ENCODE measurements at regions not wholly inside any gene's neighbourhood (a gene's known extent, or its start where the extent isn't known, plus 50 kb on each side); places are given as distances from the start of the nearest gene placed in this dataset.

DNA sequence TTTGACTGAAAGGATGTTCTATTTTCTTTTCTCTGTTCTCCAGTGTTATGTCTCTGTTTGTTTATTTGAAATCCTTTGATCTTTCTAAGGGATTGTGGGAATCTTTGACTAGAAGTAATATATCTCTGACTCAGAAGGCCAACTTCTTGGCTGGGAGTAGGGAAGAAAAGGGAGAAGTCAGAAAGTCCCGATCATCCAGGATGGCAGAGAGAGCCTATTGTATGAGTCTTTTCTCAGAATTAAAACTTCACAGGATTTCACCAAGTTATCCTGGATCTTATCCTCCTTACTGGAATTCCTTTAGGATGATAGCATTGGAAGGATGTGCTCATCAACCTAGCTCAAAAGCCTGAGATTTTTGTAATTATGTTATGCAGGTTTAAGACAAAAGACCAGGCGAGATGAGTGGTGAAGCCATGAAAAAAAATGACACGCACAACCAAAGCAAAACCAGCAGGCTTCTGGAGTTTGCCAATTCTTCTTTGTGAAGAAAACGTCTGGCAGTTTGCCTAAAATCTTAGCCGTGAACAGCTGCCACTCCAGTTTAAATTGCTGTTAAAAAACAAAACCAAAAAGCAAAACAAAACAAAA lies 383.6 kb upstream of the SMIM21 start:
- H3K27me3 Mint-ChIP-seq (ENCODE audit: insufficient read depth, unreplicated experiment) = no peaks in the 10 kb centered on the region
- H3K27ac Mint-ChIP-seq (ENCODE audit: low read depth, unreplicated experiment) = no peak overlapping the region
- ChIA-PET POLR2A (interaction anchor here (0.7 kb wide), 1 partner anchor 503 kb away, joined by 3 read pairs; no protein-coding TSS in a partner anchor), CTCF (no interaction called here)
- H3K4me1 Mint-ChIP-seq (ENCODE audit: insufficient read depth, unreplicated experiment) = no peaks in the 10 kb centered on the region
- TF ChIP-seq, protein P1, sequence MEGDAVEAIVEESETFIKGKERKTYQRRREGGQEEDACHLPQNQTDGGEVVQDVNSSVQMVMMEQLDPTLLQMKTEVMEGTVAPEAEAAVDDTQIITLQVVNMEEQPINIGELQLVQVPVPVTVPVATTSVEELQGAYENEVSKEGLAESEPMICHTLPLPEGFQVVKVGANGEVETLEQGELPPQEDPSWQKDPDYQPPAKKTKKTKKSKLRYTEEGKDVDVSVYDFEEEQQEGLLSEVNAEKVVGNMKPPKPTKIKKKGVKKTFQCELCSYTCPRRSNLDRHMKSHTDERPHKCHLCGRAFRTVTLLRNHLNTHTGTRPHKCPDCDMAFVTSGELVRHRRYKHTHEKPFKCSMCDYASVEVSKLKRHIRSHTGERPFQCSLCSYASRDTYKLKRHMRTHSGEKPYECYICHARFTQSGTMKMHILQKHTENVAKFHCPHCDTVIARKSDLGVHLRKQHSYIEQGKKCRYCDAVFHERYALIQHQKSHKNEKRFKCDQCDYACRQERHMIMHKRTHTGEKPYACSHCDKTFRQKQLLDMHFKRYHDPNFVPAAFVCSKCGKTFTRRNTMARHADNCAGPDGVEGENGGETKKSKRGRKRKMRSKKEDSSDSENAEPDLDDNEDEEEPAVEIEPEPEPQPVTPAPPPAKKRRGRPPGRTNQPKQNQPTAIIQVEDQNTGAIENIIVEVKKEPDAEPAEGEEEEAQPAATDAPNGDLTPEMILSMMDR (IDR thresholded peaks at IDR 0.05; ENCODE audit: unreplicated experiment) = no peak
- H3K4me3 Mint-ChIP-seq (ENCODE audit: unreplicated experiment) = no peak overlapping the region
- H3K36me3 Mint-ChIP-seq (ENCODE audit: insufficient read depth, unreplicated experiment) = no peaks in the 10 kb centered on the region
- no TSS peak for BruUV-seq (replicated peaks)
- no peak for DNase-seq (ENCODE audit: unreplicated experiment)
- H3K9me3 Mint-ChIP-seq (ENCODE audit: unreplicated experiment) = no peaks in the 10 kb centered on the region
- intact Hi-C loops (cut with micrococcal nuclease) = no loop called here

DNA sequence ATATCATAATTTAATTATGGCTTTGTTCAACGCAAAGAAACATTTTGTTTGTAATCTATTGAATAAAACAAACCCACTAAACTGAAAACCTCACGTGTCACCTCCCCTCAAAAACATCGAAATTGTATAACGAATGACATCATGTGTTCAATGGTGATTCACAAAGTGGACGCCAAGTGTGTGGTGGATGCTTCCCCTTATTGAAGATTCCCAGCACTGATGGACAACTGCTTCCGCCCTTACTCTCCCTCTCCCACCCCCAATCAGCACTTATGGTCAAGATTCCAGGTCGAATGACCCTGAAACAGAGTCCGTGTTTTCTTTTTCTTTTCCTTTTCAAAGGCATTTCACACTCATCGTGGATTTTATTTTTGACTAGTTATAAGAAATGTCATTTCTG lies 383.0 kb upstream of the SMIM21 start:
- no peak overlapping the region for H3K27ac Mint-ChIP-seq (ENCODE audit: low read depth, unreplicated experiment)
- TF ChIP-seq, protein P1 (IDR thresholded peaks at IDR 0.05; ENCODE audit: unreplicated experiment) = no peak
- no TSS peak for BruUV-seq (replicated peaks)
- DNase-seq (ENCODE audit: unreplicated experiment) = no peak
- intact Hi-C loops (cut with micrococcal nuclease) = no loop called here
- H3K4me1 Mint-ChIP-seq (ENCODE audit: insufficient read depth, unreplicated experiment) = no peaks in the 10 kb centered on the region
- ChIA-PET POLR2A (interaction anchor here (0.6 to 0.7 kb wide), 2 partner anchors 18 to 504 kb away, joined by 3 read pairs; no protein-coding TSS in a partner anchor), CTCF (no interaction called here)
- H3K27me3 Mint-ChIP-seq (ENCODE audit: insufficient read depth, unreplicated experiment) = no peaks in the 10 kb centered on the region
- no peaks in the 10 kb centered on the region for H3K36me3 Mint-ChIP-seq (ENCODE audit: insufficient read depth, unreplicated experiment)
- no peak overlapping the region for H3K4me3 Mint-ChIP-seq (ENCODE audit: unreplicated experiment)
- no peaks in the 10 kb centered on the region for H3K9me3 Mint-ChIP-seq (ENCODE audit: unreplicated experiment)

DNA sequence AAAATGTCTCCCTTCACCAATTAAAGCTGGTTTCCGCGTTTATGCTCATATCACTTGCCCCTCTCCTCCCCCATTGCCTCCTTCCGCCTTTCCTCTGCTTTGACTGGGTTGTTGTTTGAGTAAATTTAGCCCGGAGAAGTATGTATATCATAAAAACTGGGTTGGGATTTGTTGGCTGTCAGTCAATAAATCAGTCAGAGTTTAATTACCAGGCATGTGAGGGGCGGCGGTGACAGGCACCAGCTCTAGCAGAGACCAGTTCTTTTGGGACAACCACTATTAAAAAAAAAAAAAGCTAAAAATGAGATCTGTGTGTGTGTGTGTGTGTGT lies 382.4 kb upstream of the SMIM21 start:
- H3K9me3 Mint-ChIP-seq (ENCODE audit: unreplicated experiment) = no peaks in the 10 kb centered on the region
- TF ChIP-seq, protein P1 (IDR thresholded peaks at IDR 0.05; ENCODE audit: unreplicated experiment) = no peak
- no peak for DNase-seq (ENCODE audit: unreplicated experiment)
- H3K27me3 Mint-ChIP-seq (ENCODE audit: insufficient read depth, unreplicated experiment) = no peaks in the 10 kb centered on the region
- intact Hi-C loops (cut with micrococcal nuclease) = no loop called here
- ChIA-PET POLR2A (interaction anchor here (0.6 kb wide), 2 partner anchors 18 to 1117 kb away, joined by 3 to 4 read pairs; no protein-coding TSS in a partner anchor), CTCF (interaction anchor here (0.8 kb wide), 1 partner anchor 599 kb away, joined by 4 read pairs; the partner anchor contains the start of gene TSHZ1)
- BruUV-seq (replicated peaks) = no TSS peak
- no peak overlapping the region for H3K27ac Mint-ChIP-seq (ENCODE audit: low read depth, unreplicated experiment)
- H3K36me3 Mint-ChIP-seq (ENCODE audit: insufficient read depth, unreplicated experiment) = no peaks in the 10 kb centered on the region
- no peaks in the 10 kb centered on the region for H3K4me1 Mint-ChIP-seq (ENCODE audit: insufficient read depth, unreplicated experiment)
- no peak overlapping the region for H3K4me3 Mint-ChIP-seq (ENCODE audit: unreplicated experiment)

DNA sequence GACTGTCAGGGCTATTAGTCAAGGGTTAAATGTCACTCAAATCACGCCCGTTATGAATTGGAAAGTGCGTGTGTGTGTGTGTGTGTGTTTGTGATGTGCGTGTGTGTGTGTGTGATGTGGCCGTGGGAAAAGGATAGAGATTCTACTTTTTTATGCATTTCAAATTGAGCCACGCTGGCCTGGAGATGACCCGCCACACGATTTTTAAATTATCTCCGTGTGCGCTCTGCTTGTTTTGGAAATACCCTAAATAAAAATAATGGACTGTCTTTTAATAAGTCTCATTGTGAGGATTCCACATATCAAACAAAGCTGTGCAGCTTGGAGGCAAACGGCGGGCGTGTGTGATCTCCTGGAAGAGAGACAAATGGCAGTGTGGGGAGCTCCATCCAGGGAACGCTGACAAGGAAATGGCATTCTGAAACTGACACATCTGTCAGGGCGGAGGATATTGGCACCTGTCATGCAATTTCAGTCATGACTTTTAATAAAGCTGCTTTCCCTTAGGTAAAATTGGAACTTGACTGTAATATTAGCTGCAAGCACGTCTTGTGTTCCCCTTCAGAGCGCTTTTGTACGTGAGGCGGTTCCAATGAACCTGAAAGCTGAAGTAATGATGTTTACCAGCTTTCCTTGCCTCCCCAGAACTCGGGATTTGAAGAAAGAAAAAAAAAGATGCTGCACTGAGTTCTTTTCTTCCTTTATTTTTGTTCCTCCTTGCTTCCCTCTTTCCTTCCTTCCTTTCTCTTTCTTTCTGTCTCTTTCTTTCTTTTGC lies 381.8 kb upstream of the SMIM21 start:
- H3K36me3 Mint-ChIP-seq (ENCODE audit: insufficient read depth, unreplicated experiment) = no peaks in the 10 kb centered on the region
- ChIA-PET CTCF (interaction anchor here (0.8 to 0.9 kb wide), 2 partner anchors 539 to 599 kb away, joined by 3 to 4 read pairs; partner anchors contain the start of gene TSHZ1), POLR2A (interaction anchor here (0.6 kb wide), 1 partner anchor 1117 kb away, joined by 4 read pairs; no protein-coding TSS in a partner anchor)
- H3K27me3 Mint-ChIP-seq (ENCODE audit: insufficient read depth, unreplicated experiment) = no peaks in the 10 kb centered on the region
- intact Hi-C loops (cut with micrococcal nuclease) = no loop called here
- H3K27ac Mint-ChIP-seq (ENCODE audit: low read depth, unreplicated experiment) = no peak overlapping the region
- TF ChIP-seq, protein P1 (IDR thresholded peaks at IDR 0.05; ENCODE audit: unreplicated experiment) = no peak
- no peaks in the 10 kb centered on the region for H3K9me3 Mint-ChIP-seq (ENCODE audit: unreplicated experiment)
- DNase-seq (ENCODE audit: unreplicated experiment) = no peak
- no TSS peak for BruUV-seq (replicated peaks)
- no peaks in the 10 kb centered on the region for H3K4me1 Mint-ChIP-seq (ENCODE audit: insufficient read depth, unreplicated experiment)
- no peak overlapping the region for H3K4me3 Mint-ChIP-seq (ENCODE audit: unreplicated experiment)

Measured in MCF 10A (cell line).